IPS DF 4.7 (cell line): ENCODE measurements at regions not wholly inside any gene's neighbourhood (a gene's known extent, or its start where the extent isn't known, plus 50 kb on each side); places are given as distances from the start of the nearest gene placed in this dataset.
"Not testable (repeated sequence)": the region's sequence is repeated elsewhere in the genome, so short reads cannot be mapped to it uniquely, and the experiment has no call there.

Experiments
- DNase-seq: peaks from one replicate; pipeline ENCODE4 v3.0.0-alpha.2; 2013; ENCODE audit warnings: low spot score; ENCODE audit errors: extremely low read depth

- DNase-seq, result no peak
Observed at GRCh38 chr20:12455148-12455547, 537.5 kb downstream of the BTBD3 start.

GRCh38 chr20:12458241-12458640 is 540.5 kb downstream of the BTBD3 start:
- DNase-seq, result no peak

GRCh38 chr20:12464036-12464435 is 544.7 kb upstream of the SPTLC3 start:
- no peak for DNase-seq

- DNase-seq, result no peak
Observed at GRCh38 chr20:12466915-12467314, 541.9 kb upstream of the SPTLC3 start.

- no peak for DNase-seq
Observed at GRCh38 chr20:12467758-12468157, 541.0 kb upstream of the SPTLC3 start.

GRCh38 chr20:12482661-12483060 is 526.1 kb upstream of the SPTLC3 start:
- DNase-seq, result no peak

GRCh38 chr20:12502443-12502842 is 506.3 kb upstream of the SPTLC3 start:
- DNase-seq, result no peak

GRCh38 chr20:12504779-12505178 is 504.0 kb upstream of the SPTLC3 start:
- DNase-seq, result no peak

- DNase-seq, result no peak
Observed at GRCh38 chr20:12511499-12511898, 497.3 kb upstream of the SPTLC3 start.

GRCh38 chr20:12512755-12513154 is 496.0 kb upstream of the SPTLC3 start:
- no peak for DNase-seq

- no peak for DNase-seq
Observed at GRCh38 chr20:12528104-12528503, 480.7 kb upstream of the SPTLC3 start.

- DNase-seq, result no peak
Observed at GRCh38 chr20:12528591-12529041, 480.2 kb upstream of the SPTLC3 start.

- no peak for DNase-seq
Observed at GRCh38 chr20:12531626-12532025, 477.1 kb upstream of the SPTLC3 start.

GRCh38 chr20:12535316-12535715 is 473.5 kb upstream of the SPTLC3 start:
- no peak for DNase-seq

GRCh38 chr20:12535770-12536169 is 473.0 kb upstream of the SPTLC3 start:
- no peak for DNase-seq

- DNase-seq, result no peak
Observed at GRCh38 chr20:12554426-12554825, 454.3 kb upstream of the SPTLC3 start.

- no peak for DNase-seq
Observed at GRCh38 chr20:12555369-12555768, 453.4 kb upstream of the SPTLC3 start.

GRCh38 chr20:12555849-12556248 is 452.9 kb upstream of the SPTLC3 start:
- DNase-seq, result not testable (repeated sequence)

- DNase-seq, result no peak
Observed at GRCh38 chr20:12557224-12557623, 451.5 kb upstream of the SPTLC3 start.

GRCh38 chr20:12564979-12565378 is 443.8 kb upstream of the SPTLC3 start:
- DNase-seq, result no peak

- no peak for DNase-seq
Observed at GRCh38 chr20:12566596-12566995, 442.2 kb upstream of the SPTLC3 start.

- DNase-seq, result peak; percentile 74
Observed at GRCh38 chr20:12570371-12570770, 438.4 kb upstream of the SPTLC3 start.

GRCh38 chr20:12573442-12573841 is 435.3 kb upstream of the SPTLC3 start:
- no peak for DNase-seq
